Liver (tissue), 8 donors: ENCODE measurements at regions not wholly inside any gene's neighbourhood (a gene's known extent, or its start where the extent isn't known, plus 50 kb on each side); places are given as distances from the start of the nearest gene placed in this dataset.

Experiments used
- DNase-seq: peaks from one replicate; pipeline ENCODE4 v3.0.0-alpha.2; 2017; ENCODE audit warnings: low spot score
- H3K27ac ChIP-seq, 2 donors: one replicate each; pipeline ENCODE4 v1.7.0; 2013; ENCODE audit warnings: inconsistent platforms in 2 of 2, low read length in 2 of 2, control low read depth in 1 of 2, low read depth in 1 of 2, mild to moderate bottlenecking in 1 of 2
- H3K27me3 ChIP-seq, 4 donors: one replicate each; pipeline versions ENCODE4 v1.6.1 to v1.7.0; 2013; ENCODE audit warnings: low read length in 3 of 4, inconsistent platforms in 1 of 4, mild to moderate bottlenecking in 1 of 4, moderate library complexity in 1 of 4; ENCODE audit not compliant: control insufficient read depth in 4 of 4, insufficient read depth in 4 of 4
- H3K36me3 ChIP-seq, 4 donors: one replicate each; pipeline versions ENCODE4 v1.6.1 to v1.7.0; 2013; ENCODE audit warnings: low read length in 3 of 4, mild to moderate bottlenecking in 3 of 4, low read depth in 1 of 4, moderate library complexity in 1 of 4; ENCODE audit not compliant: control insufficient read depth in 4 of 4, insufficient read depth in 3 of 4
- H3K4me1 ChIP-seq, 4 donors: one replicate each; pipeline versions ENCODE4 v1.6.1 to v1.7.0; 2013; ENCODE audit warnings: low read length in 3 of 4, mild to moderate bottlenecking in 3 of 4, moderate library complexity in 1 of 4; ENCODE audit not compliant: control insufficient read depth in 4 of 4, insufficient read depth in 4 of 4
- H3K4me3 ChIP-seq, 3 donors: one replicate each; pipeline versions ENCODE4 v1.6.1 to v1.7.0; 2013; ENCODE audit warnings: low read length in 3 of 3, control low read depth in 1 of 3, low read depth in 1 of 3, mild to moderate bottlenecking in 1 of 3
- H3K9ac ChIP-seq, 2 donors: one replicate each; pipeline ENCODE4 v1.7.0; 2013; ENCODE audit warnings: low read length in 2 of 2, mild to moderate bottlenecking in 2 of 2, moderate library complexity in 2 of 2, control low read depth in 1 of 2, low read depth in 1 of 2
- H3K9me3 ChIP-seq, 4 donors: one replicate each; pipeline versions ENCODE4 v1.6.1 to v1.7.0; 2013; ENCODE audit warnings: low read length in 3 of 4; ENCODE audit not compliant: control insufficient read depth in 4 of 4
- ATF3 ChIP-seq: IDR thresholded peaks from 2 replicates; pipeline ENCODE4 v1.6.1; 2016; ENCODE audit warnings: antibody characterized with exemption
- CTCF ChIP-seq: fragments of 150-350 bp; IDR thresholded peaks from 2 replicates; pipeline ENCODE4 v1.5.1; 2017; ENCODE audit warnings: improper control_type of control experiment, low read depth, low read length; ENCODE audit not compliant: missing input control
- EGR1 ChIP-seq, 2 donors: IDR thresholded peaks; 2 replicates each; pipeline ENCODE4 v1.6.1; 2016 to 2018; ENCODE audit warnings: antibody characterized with exemption in 2 of 2, low read depth in 2 of 2
- FOXA1 ChIP-seq: IDR thresholded peaks from 2 replicates; pipeline ENCODE4 v1.6.1; 2016; ENCODE audit warnings: antibody characterized with exemption
- FOXA2 ChIP-seq: IDR thresholded peaks from 2 replicates; pipeline ENCODE4 v1.6.1; 2016; ENCODE audit warnings: antibody characterized with exemption
- GABPA ChIP-seq, 2 donors: IDR thresholded peaks in 1 of 2; conservative IDR thresholded peaks in 1 of 2; 2 replicates each; pipeline ENCODE4 v1.6.1; 2016; ENCODE audit warnings: antibody characterized with exemption in 2 of 2, mild to moderate bottlenecking in 1 of 2, moderate library complexity in 1 of 2
- HNF4A ChIP-seq, 2 donors: conservative IDR thresholded peaks; 2 replicates each; pipeline ENCODE4 v1.6.1; 2016; ENCODE audit warnings: antibody characterized with exemption in 2 of 2, mild to moderate bottlenecking in 2 of 2
- HNF4G ChIP-seq: IDR thresholded peaks from 2 replicates; pipeline ENCODE4 v1.6.1; 2016; ENCODE audit warnings: antibody characterized with exemption
- JUND ChIP-seq, 2 donors: IDR thresholded peaks; 2 replicates each; pipeline ENCODE4 v1.6.1; 2016; ENCODE audit warnings: antibody characterized with exemption in 2 of 2
- MAX ChIP-seq: IDR thresholded peaks from 2 replicates; pipeline ENCODE4 v1.6.1; 2016; ENCODE audit warnings: antibody characterized with exemption
- NR2F2 ChIP-seq: IDR thresholded peaks from 2 replicates; pipeline ENCODE4 v1.6.1; 2016; ENCODE audit warnings: antibody characterized with exemption
- RAD21 ChIP-seq, 2 donors: IDR thresholded peaks; 2 replicates each; pipeline ENCODE4 v1.6.1; 2016; ENCODE audit warnings: antibody characterized with exemption in 2 of 2, mild to moderate bottlenecking in 2 of 2
- REST ChIP-seq: IDR thresholded peaks from 2 replicates; pipeline ENCODE4 v1.6.1; 2016; ENCODE audit warnings: antibody characterized with exemption, mild to moderate bottlenecking
- RXRA ChIP-seq, 2 donors: IDR thresholded peaks; 2 replicates each; pipeline ENCODE4 v1.6.1; 2017 to 2018; ENCODE audit warnings: antibody characterized with exemption in 2 of 2, mild to moderate bottlenecking in 1 of 2
- SP1 ChIP-seq: IDR thresholded peaks from 2 replicates; pipeline ENCODE4 v1.6.1; 2018; ENCODE audit warnings: antibody characterized with exemption, mild to moderate bottlenecking
- TAF1 ChIP-seq: conservative IDR thresholded peaks from 2 replicates; pipeline ENCODE4 v1.6.1; 2016; ENCODE audit warnings: antibody characterized with exemption, mild to moderate bottlenecking
- YY1 ChIP-seq: IDR thresholded peaks from 2 replicates; pipeline ENCODE4 v1.6.1; 2016; ENCODE audit warnings: antibody characterized with exemption, mild to moderate bottlenecking
- ZBTB33 ChIP-seq: IDR thresholded peaks from 2 replicates; pipeline ENCODE4 v1.6.1; 2016; ENCODE audit warnings: antibody characterized with exemption
- WGBS: extraction: QIAGEN DNeasy Blood & Tissue Kit; methylation state at CpG from one replicate; pipeline ENCODE4 v1.1.7; 2013; 5-methylcytosine and 5-hydroxymethylcytosine counted together
- donor health status: healthy.
- donor health status: healthy.
- donor health status: healthy.
- donor health status: healthy.
- donor health status: healthy.

- no peak for TF ChIP-seq ZBTB33
- TF ChIP-seq TAF1 = no peak
Observed at GRCh38 chr5:8538821-8539220, 669.9 kb downstream of the MTRR start (continued).

GRCh38 chr5:8540317-8540716 lies 671.4 kb downstream of the MTRR start:
- H3K9ac ChIP-seq = no peak overlapping the region
- no peak overlapping the region for H3K27ac ChIP-seq
- no peak overlapping the region for H3K4me3 ChIP-seq
- TF ChIP-seq MAX (no peak), JUND (IDR thresholded peaks at IDR 0.05) (no peak), FOXA1 (no peak), FOXA2 (no peak), CTCF (no peak), REST (no peak), EGR1 (IDR thresholded peaks at IDR 0.05; ENCODE audit: low read depth in 2 of 2) (no peak), YY1 (no peak)
- DNase-seq = no peak
- no peaks in the 10 kb centered on the region for H3K4me1 ChIP-seq
- 69% methylated on average over 2 of the region's 2 CpGs for WGBS
- no peaks in the 10 kb centered on the region for H3K27me3 ChIP-seq
- peaks cover 0 to 3% (median 0%) of the 10 kb centered on the region in 4 donors for H3K9me3 ChIP-seq
- no peaks in the 10 kb centered on the region for H3K36me3 ChIP-seq

- Histone ChIP-seq H3K4me3 (no peak overlapping the region), H3K27ac (no peak overlapping the region), H3K4me1 (no peaks in the 10 kb centered on the region), H3K27me3 (no peaks in the 10 kb centered on the region), H3K36me3 (no peaks in the 10 kb centered on the region), H3K9ac (no peak overlapping the region), H3K9me3 (peaks cover 0 to 12% (median 1%) of the 10 kb centered on the region in 4 donors)
- WGBS = 81% methylated on average over 4 of the region's 4 CpGs
- TF ChIP-seq GABPA (IDR thresholded peaks at IDR 0.05 in 1 of 2, conservative IDR thresholded peaks at IDR 0.05 in 1 of 2) = no peak
- TF ChIP-seq TAF1 = no peak
- TF ChIP-seq HNF4A (conservative IDR thresholded peaks at IDR 0.05) = no peak
- TF ChIP-seq EGR1 (IDR thresholded peaks at IDR 0.05; ENCODE audit: low read depth in 2 of 2) = no peak
- TF ChIP-seq RXRA (IDR thresholded peaks at IDR 0.05) = no peak
- no peak for TF ChIP-seq RAD21 (IDR thresholded peaks at IDR 0.05)
- TF ChIP-seq SP1 = no peak
- TF ChIP-seq NR2F2 = no peak
- TF ChIP-seq CTCF = no peak
- TF ChIP-seq HNF4G = no peak
- no peak for TF ChIP-seq YY1
- no peak for TF ChIP-seq ATF3
- TF ChIP-seq ZBTB33 = no peak
- TF ChIP-seq FOXA1 = no peak
- no peak for TF ChIP-seq FOXA2
- no peak for DNase-seq
Observed at GRCh38 chr5:8550921-8551320, 682.0 kb downstream of the MTRR start.
